CD4-positive, alpha-beta memory T cell (primary cell): ENCODE measurements at regions not wholly inside any gene's neighbourhood (a gene's known extent, or its start where the extent isn't known, plus 50 kb on each side); places are given as distances from the start of the nearest gene placed in this dataset.

Experiments used
- CTCF ChIA-PET: fragments of 350-600 bp; sonication (Branson Sonifier 250); formaldehyde crosslinking; loops from one replicate; lab custom pipeline; 2021; ENCODE audit warnings: inconsistent platforms; ENCODE audit not compliant: partially characterized antibody; lab: Charles Lee
- POLR2A ChIA-PET: fragments of 350-600 bp; sonication (Branson Sonifier 250); formaldehyde crosslinking; loops from one replicate; lab custom pipeline; 2021; ENCODE audit not compliant: partially characterized antibody; lab: Charles Lee
- DNase-seq, 5 donors: peaks; one replicate each; pipeline versions ENCODE4 v3.0.0 to v3.0.0-alpha.2; 2020 to 2022; ENCODE audit warnings: mixed read lengths in 1 of 5
- H3K27ac ChIP-seq: one replicate; pipeline ENCODE4 v1.7.0; 2013; ENCODE audit warnings: low read depth, low read length
- H3K27me3 ChIP-seq: 2 replicates; pipeline ENCODE4 v1.7.0; 2013; ENCODE audit warnings: mild to moderate bottlenecking, low read length, moderate library complexity; ENCODE audit not compliant: insufficient read depth
- H3K36me3 ChIP-seq: 2 replicates; pipeline ENCODE4 v1.7.0; 2013; ENCODE audit warnings: mild to moderate bottlenecking, low read length, moderate library complexity; ENCODE audit not compliant: insufficient read depth
- H3K4me1 ChIP-seq: 2 replicates; pipeline ENCODE4 v1.7.0; 2013; ENCODE audit warnings: mild to moderate bottlenecking, low read length, moderate library complexity; ENCODE audit not compliant: insufficient read depth
- H3K4me3 ChIP-seq, 2 donors: one replicate each; pipeline ENCODE4 v1.7.0; 2013; ENCODE audit warnings: low read length in 2 of 2, mild to moderate bottlenecking in 1 of 2
- H3K9me3 ChIP-seq, 2 donors: one replicate each; pipeline ENCODE4 v1.7.0; 2013; ENCODE audit warnings: low read length in 2 of 2, control low read depth in 1 of 2; ENCODE audit not compliant: control insufficient read depth in 1 of 2
- H3K27ac Mint-ChIP-seq, 7 donors: one replicate each; pipeline ENCODE4 v1.8.0; 2020 to 2021; ENCODE audit warnings: mixed read lengths in 7 of 7, mild to moderate bottlenecking in 6 of 7, inconsistent platforms in 3 of 7, moderate library complexity in 3 of 7
- H3K27me3 Mint-ChIP-seq, 2 donors: one replicate each; pipeline ENCODE4 v1.8.0; 2020 to 2021; ENCODE audit warnings: mixed read lengths in 2 of 2
- H3K36me3 Mint-ChIP-seq, 2 donors: one replicate each; pipeline ENCODE4 v1.8.0; 2020 to 2021; ENCODE audit warnings: mixed read lengths in 2 of 2, inconsistent platforms in 1 of 2, mild to moderate bottlenecking in 1 of 2
- H3K4me1 Mint-ChIP-seq, 4 donors: one replicate each; pipeline ENCODE4 v1.8.0; 2020 to 2021; ENCODE audit warnings: mixed read lengths in 4 of 4, mild to moderate bottlenecking in 1 of 4
- H3K4me3 Mint-ChIP-seq, 8 donors: one replicate each; pipeline ENCODE4 v1.8.0; 2020 to 2021; ENCODE audit warnings: mixed read lengths in 8 of 8, mild to moderate bottlenecking in 7 of 8, moderate library complexity in 6 of 8, inconsistent platforms in 3 of 8
- H3K9me3 Mint-ChIP-seq, 8 donors: one replicate each; pipeline ENCODE4 v1.8.0; 2020 to 2021; ENCODE audit warnings: mixed read lengths in 8 of 8, mild to moderate bottlenecking in 5 of 8, inconsistent platforms in 3 of 8, moderate library complexity in 1 of 8
- intact Hi-C: fragments of 100-400 bp; cut with micrococcal nuclease; formaldehyde crosslinking; loops from one replicate; pipeline ENCODE4 v1.15.1; 2023

DNA sequence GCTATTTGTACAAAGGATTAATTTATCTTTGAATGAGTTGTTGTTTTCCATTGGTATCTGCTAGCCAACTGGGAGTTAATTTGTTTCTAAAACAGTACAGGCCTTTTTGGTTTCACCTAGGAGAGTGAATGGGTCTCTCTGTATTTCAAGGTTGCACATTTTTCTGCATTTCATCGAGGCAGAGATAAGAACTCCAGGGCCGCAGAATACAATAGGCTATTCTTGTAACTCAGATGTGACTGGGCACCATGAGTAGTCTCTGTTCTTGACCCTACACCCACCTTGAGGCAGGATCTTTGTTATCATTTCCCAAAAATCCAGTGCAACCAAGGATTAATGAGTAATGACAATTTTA, 51.7 kb upstream of the OR9Q1 start:
- no peaks in the 10 kb centered on the region for H3K9me3 ChIP-seq
- H3K27me3 ChIP-seq: no peaks in the 10 kb centered on the region
- no peaks in the 10 kb centered on the region for H3K4me1 Mint-ChIP-seq
- ChIA-PET POLR2A (no interaction called here), CTCF (no interaction called here)
- no peak overlapping the region for H3K4me3 ChIP-seq
- intact Hi-C loops: no loop called here
- no peaks in the 10 kb centered on the region for H3K36me3 ChIP-seq
- H3K27me3 Mint-ChIP-seq: peaks cover 4 to 9% of the 10 kb centered on the region in 2 donors
- H3K4me3 Mint-ChIP-seq: no peak overlapping the region
- no peaks in the 10 kb centered on the region for H3K4me1 ChIP-seq
- no peak for DNase-seq
- H3K36me3 Mint-ChIP-seq: no peaks in the 10 kb centered on the region
- no peak overlapping the region for H3K27ac ChIP-seq
- peaks cover 0 to 5% (median 0%) of the 10 kb centered on the region in 8 donors for H3K9me3 Mint-ChIP-seq
- no peak overlapping the region for H3K27ac Mint-ChIP-seq
